CD4-positive, alpha-beta memory T cell (primary cell): ENCODE measurements at regions not wholly inside any gene's neighbourhood (a gene's known extent, or its start where the extent isn't known, plus 50 kb on each side); places are given as distances from the start of the nearest gene placed in this dataset.
A peak's percentile ranks its signal among the peaks of the same experiment; 100 is the strongest.
"Not testable (repeated sequence)": the region's sequence is repeated elsewhere in the genome, so short reads cannot be mapped to it uniquely, and the experiment has no call there.

Experiments
- CTCF ChIA-PET: fragments of 350-600 bp; sonication (Branson Sonifier 250); formaldehyde crosslinking; loops from one replicate; lab custom pipeline; 2021; ENCODE audit warnings: inconsistent platforms; ENCODE audit not compliant: partially characterized antibody; lab: Charles Lee
- POLR2A ChIA-PET: fragments of 350-600 bp; sonication (Branson Sonifier 250); formaldehyde crosslinking; loops from one replicate; lab custom pipeline; 2021; ENCODE audit not compliant: partially characterized antibody; lab: Charles Lee
- DNase-seq, 5 donors: peaks; one replicate each; pipeline versions ENCODE4 v3.0.0 to v3.0.0-alpha.2; 2020 to 2022; ENCODE audit warnings: mixed read lengths in 1 of 5
- H3K27ac ChIP-seq: one replicate; pipeline ENCODE4 v1.7.0; 2013; ENCODE audit warnings: low read depth, low read length
- H3K27me3 ChIP-seq: 2 replicates; pipeline ENCODE4 v1.7.0; 2013; ENCODE audit warnings: mild to moderate bottlenecking, low read length, moderate library complexity; ENCODE audit not compliant: insufficient read depth
- H3K36me3 ChIP-seq: 2 replicates; pipeline ENCODE4 v1.7.0; 2013; ENCODE audit warnings: mild to moderate bottlenecking, low read length, moderate library complexity; ENCODE audit not compliant: insufficient read depth
- H3K4me1 ChIP-seq: 2 replicates; pipeline ENCODE4 v1.7.0; 2013; ENCODE audit warnings: mild to moderate bottlenecking, low read length, moderate library complexity; ENCODE audit not compliant: insufficient read depth
- H3K4me3 ChIP-seq, 2 donors: one replicate each; pipeline ENCODE4 v1.7.0; 2013; ENCODE audit warnings: low read length in 2 of 2, mild to moderate bottlenecking in 1 of 2
- H3K9me3 ChIP-seq, 2 donors: one replicate each; pipeline ENCODE4 v1.7.0; 2013; ENCODE audit warnings: low read length in 2 of 2, control low read depth in 1 of 2; ENCODE audit not compliant: control insufficient read depth in 1 of 2
- H3K27ac Mint-ChIP-seq, 7 donors: one replicate each; pipeline ENCODE4 v1.8.0; 2020 to 2021; ENCODE audit warnings: mixed read lengths in 7 of 7, mild to moderate bottlenecking in 6 of 7, inconsistent platforms in 3 of 7, moderate library complexity in 3 of 7
- H3K27me3 Mint-ChIP-seq, 2 donors: one replicate each; pipeline ENCODE4 v1.8.0; 2020 to 2021; ENCODE audit warnings: mixed read lengths in 2 of 2
- H3K36me3 Mint-ChIP-seq, 2 donors: one replicate each; pipeline ENCODE4 v1.8.0; 2020 to 2021; ENCODE audit warnings: mixed read lengths in 2 of 2, inconsistent platforms in 1 of 2, mild to moderate bottlenecking in 1 of 2
- H3K4me1 Mint-ChIP-seq, 4 donors: one replicate each; pipeline ENCODE4 v1.8.0; 2020 to 2021; ENCODE audit warnings: mixed read lengths in 4 of 4, mild to moderate bottlenecking in 1 of 4
- H3K4me3 Mint-ChIP-seq, 8 donors: one replicate each; pipeline ENCODE4 v1.8.0; 2020 to 2021; ENCODE audit warnings: mixed read lengths in 8 of 8, mild to moderate bottlenecking in 7 of 8, moderate library complexity in 6 of 8, inconsistent platforms in 3 of 8
- H3K9me3 Mint-ChIP-seq, 8 donors: one replicate each; pipeline ENCODE4 v1.8.0; 2020 to 2021; ENCODE audit warnings: mixed read lengths in 8 of 8, mild to moderate bottlenecking in 5 of 8, inconsistent platforms in 3 of 8, moderate library complexity in 1 of 8
- intact Hi-C: fragments of 100-400 bp; cut with micrococcal nuclease; formaldehyde crosslinking; loops from one replicate; pipeline ENCODE4 v1.15.1; 2023

GRCh38 chrX:115840729-115841409, 279.9 kb downstream of the PLS3 start:
- not testable (repeated sequence) for H3K4me3 Mint-ChIP-seq, DNase-seq

GRCh38 chrX:115850986-115851385, 290.0 kb downstream of the PLS3 start:
- H3K4me1 Mint-ChIP-seq, H3K36me3 ChIP-seq, H3K27ac Mint-ChIP-seq, H3K36me3 Mint-ChIP-seq, H3K4me3 ChIP-seq, H3K27me3 Mint-ChIP-seq, H3K4me1 ChIP-seq, POLR2A ChIA-PET, H3K9me3 Mint-ChIP-seq, H3K4me3 Mint-ChIP-seq, intact Hi-C loops, H3K9me3 ChIP-seq, H3K27me3 ChIP-seq, H3K27ac ChIP-seq, DNase-seq, CTCF ChIA-PET: not testable (repeated sequence)

More at GRCh38 chrX:115840729-115841409, 279.9 kb downstream of the PLS3 start:
- H3K4me1 Mint-ChIP-seq, CTCF ChIA-PET, intact Hi-C loops, H3K9me3 Mint-ChIP-seq, H3K4me1 ChIP-seq, H3K36me3 Mint-ChIP-seq, H3K36me3 ChIP-seq, H3K27me3 ChIP-seq, H3K27ac ChIP-seq, H3K4me3 ChIP-seq, POLR2A ChIA-PET, H3K27me3 Mint-ChIP-seq, H3K9me3 ChIP-seq, H3K27ac Mint-ChIP-seq: not testable (repeated sequence)

- peak in 1 of 5 donors; percentile 8 for DNase-seq
Observed at GRCh38 chrX:115853260-115853659, 292.3 kb downstream of the PLS3 start.

GRCh38 chrX:115881170-115881569, 289.4 kb upstream of the AGTR2 start:
- H3K27me3 ChIP-seq, H3K4me3 ChIP-seq, H3K36me3 ChIP-seq, DNase-seq, H3K4me1 ChIP-seq, POLR2A ChIA-PET, H3K4me1 Mint-ChIP-seq, intact Hi-C loops, H3K27ac Mint-ChIP-seq, CTCF ChIA-PET, H3K9me3 Mint-ChIP-seq, H3K27ac ChIP-seq, H3K4me3 Mint-ChIP-seq, H3K27me3 Mint-ChIP-seq, H3K9me3 ChIP-seq, H3K36me3 Mint-ChIP-seq: not testable (repeated sequence)

More at GRCh38 chrX:115853260-115853659, 292.3 kb downstream of the PLS3 start:
- CTCF ChIA-PET, H3K4me1 ChIP-seq, H3K36me3 Mint-ChIP-seq, H3K27me3 ChIP-seq, H3K27ac Mint-ChIP-seq, H3K27me3 Mint-ChIP-seq, H3K4me3 Mint-ChIP-seq, H3K27ac ChIP-seq, H3K4me3 ChIP-seq, H3K9me3 ChIP-seq, H3K36me3 ChIP-seq, H3K9me3 Mint-ChIP-seq, intact Hi-C loops, H3K4me1 Mint-ChIP-seq, POLR2A ChIA-PET: not testable (repeated sequence)

- H3K4me3 ChIP-seq, H3K27me3 ChIP-seq, H3K4me1 Mint-ChIP-seq, DNase-seq, H3K27ac ChIP-seq, H3K4me3 Mint-ChIP-seq, POLR2A ChIA-PET, intact Hi-C loops, H3K4me1 ChIP-seq, H3K36me3 Mint-ChIP-seq, H3K36me3 ChIP-seq, H3K27ac Mint-ChIP-seq, CTCF ChIA-PET, H3K9me3 ChIP-seq, H3K27me3 Mint-ChIP-seq, H3K9me3 Mint-ChIP-seq: not testable (repeated sequence)
Observed at GRCh38 chrX:115884121-115884520, 286.4 kb upstream of the AGTR2 start.

GRCh38 chrX:115888041-115888440, 282.5 kb upstream of the AGTR2 start:
- H3K27me3 ChIP-seq, H3K4me1 Mint-ChIP-seq, H3K9me3 ChIP-seq, H3K27me3 Mint-ChIP-seq, H3K4me1 ChIP-seq, intact Hi-C loops, POLR2A ChIA-PET, H3K9me3 Mint-ChIP-seq, H3K36me3 ChIP-seq, H3K27ac ChIP-seq, CTCF ChIA-PET, H3K36me3 Mint-ChIP-seq, H3K4me3 ChIP-seq: not testable (repeated sequence)
- peak in 4 of 5 donors; percentile 50 to 95 (median 78) for DNase-seq
- Mint-ChIP-seq H3K4me3 (peak overlapping the region in 6 of 8 donors; percentile 52 to 98 (median 82)), H3K27ac (peak overlapping the region in 2 of 7 donors; percentile 87 to 91)

- H3K4me3 ChIP-seq, H3K27me3 Mint-ChIP-seq, H3K4me3 Mint-ChIP-seq, DNase-seq, H3K36me3 ChIP-seq, H3K27ac ChIP-seq, H3K9me3 ChIP-seq, H3K4me1 ChIP-seq, H3K9me3 Mint-ChIP-seq, H3K36me3 Mint-ChIP-seq, H3K27me3 ChIP-seq, CTCF ChIA-PET, intact Hi-C loops, H3K27ac Mint-ChIP-seq, POLR2A ChIA-PET: not testable (repeated sequence)
- H3K4me1 Mint-ChIP-seq, result peaks cover 0 to 13% (median 2%) of the 10 kb centered on the region in 4 donors
Observed at GRCh38 chrX:115888519-115888918, 282.0 kb upstream of the AGTR2 start.
